DMS53 treated with DMSO at 0.1 percent for 48 hours (cell line): ENCODE measurements at regions not wholly inside any gene's neighbourhood (a gene's known extent, or its start where the extent isn't known, plus 50 kb on each side); places are given as distances from the start of the nearest gene placed in this dataset.
"Not testable (repeated sequence)": the region's sequence is repeated elsewhere in the genome, so short reads cannot be mapped to it uniquely, and the experiment has no call there.

ENCODE experiments used
- DNase-seq: peaks from one replicate; lab custom pipeline; 2025; ENCODE audit not compliant: unreplicated experiment; lab: John Stamatoyannopoulos, UW

- no peak for DNase-seq
Observed at GRCh38 chr2:153308466-153308865, 170.1 kb downstream of the RPRM start.

- no peak for DNase-seq
Observed at GRCh38 chr2:153307223-153307622, 171.3 kb downstream of the RPRM start.

GRCh38 chr2:153299809-153300208, 178.8 kb downstream of the RPRM start:
- DNase-seq = no peak

- DNase-seq = no peak
Observed at GRCh38 chr2:153299217-153299616, 179.3 kb downstream of the RPRM start.

GRCh38 chr2:153294199-153294786, 184.3 kb downstream of the RPRM start:
- no peak for DNase-seq

- DNase-seq = no peak
Observed at GRCh38 chr2:153291718-153292117, 186.8 kb downstream of the RPRM start.

- no peak for DNase-seq
Observed at GRCh38 chr2:153287109-153287801, 191.3 kb downstream of the RPRM start.

GRCh38 chr2:153268941-153269461, 209.6 kb downstream of the RPRM start:
- no peak for DNase-seq

GRCh38 chr2:153256876-153257275, 221.7 kb downstream of the RPRM start:
- DNase-seq = not testable (repeated sequence)

GRCh38 chr2:153246636-153247035, 231.9 kb downstream of the RPRM start:
- not testable (repeated sequence) for DNase-seq

- no peak for DNase-seq
Observed at GRCh38 chr2:153235516-153235915, 243.0 kb downstream of the RPRM start.

- DNase-seq = no peak
Observed at GRCh38 chr2:153232464-153232863, 246.1 kb downstream of the RPRM start.

- DNase-seq = no peak
Observed at GRCh38 chr2:153230977-153231376, 247.6 kb downstream of the RPRM start.

GRCh38 chr2:153228904-153229303, 249.7 kb downstream of the RPRM start:
- DNase-seq = no peak

- DNase-seq = no peak
Observed at GRCh38 chr2:153227981-153228380, 250.6 kb downstream of the RPRM start.

- no peak for DNase-seq
Observed at GRCh38 chr2:153222231-153223165, 256.1 kb downstream of the RPRM start.

- DNase-seq = no peak
Observed at GRCh38 chr2:153221506-153221905, 257.1 kb downstream of the RPRM start.

GRCh38 chr2:153221087-153221486, 257.5 kb downstream of the RPRM start:
- no peak for DNase-seq

- no peak for DNase-seq
Observed at GRCh38 chr2:153218851-153219250, 259.7 kb downstream of the RPRM start.

GRCh38 chr2:153214337-153214736, 264.2 kb downstream of the RPRM start:
- no peak for DNase-seq

GRCh38 chr2:153213022-153213421, 265.5 kb downstream of the RPRM start:
- DNase-seq = no peak
